Left ventricle myocardium inferior (tissue), 1 donor: ENCODE measurements at regions not wholly inside any gene's neighbourhood (a gene's known extent, or its start where the extent isn't known, plus 50 kb on each side); places are given as distances from the start of the nearest gene placed in this dataset.
"Not testable (repeated sequence)": the region's sequence is repeated elsewhere in the genome, so short reads cannot be mapped to it uniquely, and the experiment has no call there.

Experiments used
- DNase-seq: peaks from one replicate; pipeline ENCODE4 v3.0.0-alpha.2; 2020
- H3K27ac ChIP-seq: fragments of 200-600 bp; replicated peaks from 2 replicates; pipeline ENCODE4 v1.8.0; 2021
- H3K27me3 ChIP-seq: fragments of 200-600 bp; 2 replicates; pipeline ENCODE4 v1.8.0; 2021; ENCODE audit warnings: low read depth
- H3K36me3 ChIP-seq: fragments of 200-600 bp; 2 replicates; pipeline ENCODE4 v1.8.0; 2021
- H3K4me1 ChIP-seq: fragments of 200-600 bp; 2 replicates; pipeline ENCODE4 v1.8.0; 2021
- H3K4me3 ChIP-seq: fragments of 200-600 bp; 2 replicates; pipeline ENCODE4 v1.8.0; 2021; ENCODE audit warnings: mild to moderate bottlenecking, moderate library complexity
- H3K9me3 ChIP-seq: fragments of 200-600 bp; replicated peaks from 2 replicates; pipeline ENCODE4 v1.8.0; 2021
- CTCF ChIP-seq: fragments of 200-600 bp; IDR thresholded peaks from 2 replicates; pipeline ENCODE4 v1.8.0; 2021; ENCODE audit warnings: antibody characterized with exemption, mild to moderate bottlenecking, borderline replicate concordance
- intact Hi-C: fragments of 100-400 bp; cut with micrococcal nuclease; formaldehyde crosslinking; loops from one replicate; pipeline ENCODE4 v1.11.0; 2022
- donor health status: DM: no; HTN: yes; CAD: no; lungs with severe emphysema.

GRCh38 chr14:46573498-46573897 lies 78.1 kb downstream of the RPL10L start:
- Histone ChIP-seq H3K4me1 (no peaks in the 10 kb centered on the region), H3K4me3 (no peak overlapping the region), H3K36me3 (no peaks in the 10 kb centered on the region), H3K27me3 (no peaks in the 10 kb centered on the region), H3K9me3 (peaks cover 7% of the 10 kb centered on the region), H3K27ac (no peak overlapping the region)
- no peak for DNase-seq
- no peak for TF ChIP-seq CTCF
- intact Hi-C loops = no loop called here

- DNase-seq = no peak
- Histone ChIP-seq H3K36me3 (no peaks in the 10 kb centered on the region), H3K4me1 (no peaks in the 10 kb centered on the region), H3K4me3 (no peak overlapping the region), H3K27me3 (no peaks in the 10 kb centered on the region), H3K9me3 (peaks cover 15% of the 10 kb centered on the region), H3K27ac (no peak overlapping the region)
- intact Hi-C loops = no loop called here
- TF ChIP-seq CTCF = no peak
Observed at GRCh38 chr14:46571970-46572369, 79.6 kb downstream of the RPL10L start.

- not testable (repeated sequence) for H3K27ac ChIP-seq, DNase-seq
Observed at GRCh38 chr14:46568161-46568560, 83.4 kb downstream of the RPL10L start.

GRCh38 chr14:46550836-46551235 lies 100.7 kb downstream of the RPL10L start:
- no peak for TF ChIP-seq CTCF
- H3K27ac ChIP-seq = no peak overlapping the region
- no peaks in the 10 kb centered on the region for H3K27me3 ChIP-seq
- no peak for DNase-seq
- H3K36me3 ChIP-seq = no peaks in the 10 kb centered on the region
- no peak overlapping the region for H3K4me3 ChIP-seq
- peaks cover 32% of the 10 kb centered on the region for H3K9me3 ChIP-seq
- intact Hi-C loops = no loop called here
- H3K4me1 ChIP-seq = no peaks in the 10 kb centered on the region

More at GRCh38 chr14:46568161-46568560, 83.4 kb downstream of the RPL10L start:
- H3K4me3 ChIP-seq, intact Hi-C loops, H3K36me3 ChIP-seq, H3K4me1 ChIP-seq, H3K27me3 ChIP-seq: not testable (repeated sequence)
- peaks cover 15% of the 10 kb centered on the region for H3K9me3 ChIP-seq

GRCh38 chr14:46540986-46541385 lies 110.6 kb downstream of the RPL10L start:
- no peak overlapping the region for H3K4me3 ChIP-seq
- no peaks in the 10 kb centered on the region for H3K4me1 ChIP-seq
- no peak for TF ChIP-seq CTCF
- H3K36me3 ChIP-seq = no peaks in the 10 kb centered on the region
- H3K9me3 ChIP-seq = no peaks in the 10 kb centered on the region
- no peak overlapping the region for H3K27ac ChIP-seq
- no peaks in the 10 kb centered on the region for H3K27me3 ChIP-seq
- intact Hi-C loops = no loop called here
- DNase-seq = no peak

GRCh38 chr14:46519121-46519520 lies 132.5 kb downstream of the RPL10L start:
- DNase-seq = no peak
- no peaks in the 10 kb centered on the region for H3K4me1 ChIP-seq
- TF ChIP-seq CTCF = no peak
- intact Hi-C loops = no loop called here
- H3K4me3 ChIP-seq = no peak overlapping the region
- no peaks in the 10 kb centered on the region for H3K36me3 ChIP-seq
- no peak overlapping the region for H3K27ac ChIP-seq
- H3K9me3 ChIP-seq = peaks cover 18% of the 10 kb centered on the region
- no peaks in the 10 kb centered on the region for H3K27me3 ChIP-seq

- DNase-seq, H3K4me1 ChIP-seq, H3K36me3 ChIP-seq, H3K27me3 ChIP-seq, H3K27ac ChIP-seq, H3K4me3 ChIP-seq, intact Hi-C loops: not testable (repeated sequence)
- peaks cover 12% of the 10 kb centered on the region for H3K9me3 ChIP-seq
Observed at GRCh38 chr14:46508752-46509151, 142.8 kb downstream of the RPL10L start.
